ENCODE measurements at regions not wholly inside any gene's neighbourhood (a gene's known extent, or its start where the extent isn't known, plus 50 kb on each side); places are given as distances from the start of the nearest gene placed in this dataset.

GRCh38 chr2:215711471-215712034 lies 275.7 kb upstream of the FN1 start:
- DNase-seq, result no peak

- peak; percentile 16 for DNase-seq
Observed at GRCh38 chr2:215707608-215708007, 271.7 kb upstream of the FN1 start.

GRCh38 chr2:215705771-215706361 lies 270.0 kb upstream of the FN1 start:
- DNase-seq, result no peak

- DNase-seq, result peak; percentile 50
Observed at GRCh38 chr2:215705281-215705680, 269.4 kb upstream of the FN1 start.

- no peak for DNase-seq
Observed at GRCh38 chr2:215702116-215702902, 266.4 kb upstream of the FN1 start.

- DNase-seq, result peak; percentile 51
Observed at GRCh38 chr2:215699700-215700538, 264.1 kb upstream of the FN1 start.

- no peak for DNase-seq
Observed at GRCh38 chr2:215699018-215699417, 263.1 kb upstream of the FN1 start.

GRCh38 chr2:215698566-215698965 lies 262.7 kb upstream of the FN1 start:
- DNase-seq, result no peak

GRCh38 chr2:215697496-215697895 lies 261.6 kb upstream of the FN1 start:
- DNase-seq, result no peak

GRCh38 chr2:215697003-215697402 lies 261.1 kb upstream of the FN1 start:
- peak; percentile 15 for DNase-seq

- DNase-seq, result no peak
Observed at GRCh38 chr2:215695861-215696260, 260.0 kb upstream of the FN1 start.

GRCh38 chr2:215693999-215694580 lies 258.2 kb upstream of the FN1 start:
- DNase-seq, result no peak

- DNase-seq, result no peak
Observed at GRCh38 chr2:215693193-215693998, 257.5 kb upstream of the FN1 start.

- DNase-seq, result no peak
Observed at GRCh38 chr2:215692387-215693079, 256.7 kb upstream of the FN1 start.

GRCh38 chr2:215691346-215691745 lies 255.5 kb upstream of the FN1 start:
- no peak for DNase-seq

GRCh38 chr2:215687149-215688031 lies 251.5 kb upstream of the FN1 start:
- DNase-seq, result no peak

- DNase-seq, result no peak
Observed at GRCh38 chr2:215685238-215685990, 249.5 kb upstream of the FN1 start.

- DNase-seq, result no peak
Observed at GRCh38 chr2:215684448-215685237, 248.8 kb upstream of the FN1 start.

GRCh38 chr2:215683295-215683694 lies 247.4 kb upstream of the FN1 start:
- DNase-seq, result no peak

All from hematopoietic multipotent progenitor cell treated with erythropoietin and hydrocortisone succinate and interleukin-3 and kit ligand, for 4 days (in vitro differentiated cells).